ENCODE measurements at regions not wholly inside any gene's neighbourhood (a gene's known extent, or its start where the extent isn't known, plus 50 kb on each side); places are given as distances from the start of the nearest gene placed in this dataset.
"Not testable (repeated sequence)": the region's sequence is repeated elsewhere in the genome, so short reads cannot be mapped to it uniquely, and the experiment has no call there.

- not testable (repeated sequence) for TF ChIP-seq CTCF (IDR thresholded peaks at IDR 0.05; ENCODE audit: insufficient read depth, low read length, poor library complexity, severe bottlenecking); EZH2phosphoT487 (conservative IDR thresholded peaks at IDR 0.05; ENCODE audit: low read length)
These were observed 163.9 kb downstream of the CENPC start for GRCh38 chr4:67381406-67381804.

All from SU-DHL-6 (cell line).